NCI-H1436 (cell line): ENCODE measurements at regions not wholly inside any gene's neighbourhood (a gene's known extent, or its start where the extent isn't known, plus 50 kb on each side); places are given as distances from the start of the nearest gene placed in this dataset.
"Not testable (repeated sequence)": the region's sequence is repeated elsewhere in the genome, so short reads cannot be mapped to it uniquely, and the experiment has no call there.

Experiments used
- DNase-seq: peaks from one replicate; lab custom pipeline; 2025; lab: John Stamatoyannopoulos, UW

DNA sequence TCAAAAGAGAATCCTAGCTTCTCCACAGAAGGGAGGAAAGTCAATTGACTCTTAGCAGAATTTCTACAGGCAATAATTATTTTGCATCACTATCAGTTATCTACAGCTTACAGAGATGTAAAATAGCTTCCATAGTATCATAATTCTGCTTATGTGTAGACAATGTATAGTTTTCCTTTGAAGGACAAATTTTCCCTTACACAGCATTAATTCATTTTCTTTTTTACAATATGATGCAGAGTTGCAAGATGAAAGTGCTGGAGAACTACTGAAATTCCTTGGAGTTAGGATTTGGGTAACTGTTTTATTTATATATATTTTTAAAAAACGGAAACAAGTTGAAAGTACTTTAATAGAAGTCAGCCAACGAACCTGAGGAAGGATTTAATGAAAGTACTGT, 111.0 kb upstream of the CPHXL start:
- DNase-seq: no peak

DNA sequence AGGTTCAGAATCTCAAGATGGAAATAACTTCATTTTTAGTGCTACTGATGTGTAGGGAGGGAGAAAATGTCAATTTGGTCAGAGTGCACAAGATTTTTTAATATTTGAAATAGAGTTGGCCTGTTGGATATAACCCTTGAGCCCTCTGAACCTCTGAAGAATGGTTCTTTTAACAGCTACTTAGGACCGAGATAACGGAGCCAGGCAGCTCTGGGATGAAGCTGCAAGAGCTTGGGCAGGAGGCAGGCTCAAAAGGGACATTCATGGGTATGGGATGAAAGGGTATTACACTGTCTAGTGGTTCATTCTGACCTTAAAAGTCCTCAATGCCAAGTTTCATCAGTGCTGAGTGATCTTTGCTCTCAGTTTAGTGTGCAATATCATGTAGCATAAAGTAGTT, 111.4 kb upstream of the CPHXL start:
- DNase-seq: no peak

DNA sequence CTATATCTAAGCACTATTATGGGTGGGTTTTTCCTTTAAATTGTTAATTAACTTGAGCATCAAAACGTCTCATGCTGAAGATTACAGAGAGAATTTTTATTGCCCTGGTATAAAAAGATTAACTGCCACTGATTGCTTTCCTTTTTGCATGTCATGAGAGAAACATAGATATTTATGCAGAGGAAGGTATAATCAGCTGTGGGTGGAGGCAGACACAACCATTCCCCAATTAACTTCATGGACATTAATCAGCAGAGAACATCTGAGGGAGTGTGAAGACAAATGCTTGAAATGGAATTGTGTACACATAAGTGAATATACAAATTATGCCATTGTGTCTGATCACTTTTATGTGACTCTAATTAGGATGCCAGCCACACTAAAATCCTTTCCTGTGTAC, 115.2 kb upstream of the CPHXL start:
- no peak for DNase-seq

DNA sequence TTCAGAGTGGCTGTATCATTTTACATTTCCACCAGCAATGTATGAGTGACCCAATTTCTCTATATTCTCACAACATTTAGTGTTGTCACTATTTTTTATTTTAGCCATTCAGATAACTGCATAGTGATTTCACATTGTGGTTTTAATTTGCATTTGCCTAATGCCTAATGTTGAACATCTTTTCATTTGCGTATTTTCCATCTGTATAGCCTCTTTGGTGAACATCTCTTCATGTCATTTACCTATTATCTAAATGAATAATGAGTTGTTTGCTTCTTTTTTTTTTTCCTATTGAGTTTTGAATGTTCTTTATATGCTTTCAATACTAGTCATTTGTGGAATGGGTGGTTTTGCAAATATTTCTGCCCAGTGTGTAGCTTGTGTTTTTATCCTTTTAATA, 120.9 kb upstream of the CPHXL start:
- no peak for DNase-seq

DNA sequence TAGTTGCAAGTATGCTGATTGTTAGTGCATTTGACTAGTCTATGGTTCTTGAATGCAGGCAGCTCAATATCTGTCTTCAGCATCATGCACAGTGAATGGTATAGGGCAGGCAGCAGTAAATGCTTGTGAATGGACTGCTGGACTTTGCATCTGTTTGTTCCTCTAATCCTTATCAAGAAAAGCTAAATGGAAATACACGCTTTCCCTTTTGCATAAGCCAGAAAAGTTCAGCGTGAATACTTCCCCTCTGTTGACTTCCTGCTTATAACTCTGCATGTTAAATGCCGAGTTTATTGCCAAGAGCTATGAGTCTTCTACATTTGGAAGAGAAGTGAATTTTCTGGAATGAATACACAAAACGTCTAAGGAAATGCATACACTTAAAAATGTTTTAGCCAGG, 127.9 kb upstream of the CPHXL start:
- no peak for DNase-seq

DNA sequence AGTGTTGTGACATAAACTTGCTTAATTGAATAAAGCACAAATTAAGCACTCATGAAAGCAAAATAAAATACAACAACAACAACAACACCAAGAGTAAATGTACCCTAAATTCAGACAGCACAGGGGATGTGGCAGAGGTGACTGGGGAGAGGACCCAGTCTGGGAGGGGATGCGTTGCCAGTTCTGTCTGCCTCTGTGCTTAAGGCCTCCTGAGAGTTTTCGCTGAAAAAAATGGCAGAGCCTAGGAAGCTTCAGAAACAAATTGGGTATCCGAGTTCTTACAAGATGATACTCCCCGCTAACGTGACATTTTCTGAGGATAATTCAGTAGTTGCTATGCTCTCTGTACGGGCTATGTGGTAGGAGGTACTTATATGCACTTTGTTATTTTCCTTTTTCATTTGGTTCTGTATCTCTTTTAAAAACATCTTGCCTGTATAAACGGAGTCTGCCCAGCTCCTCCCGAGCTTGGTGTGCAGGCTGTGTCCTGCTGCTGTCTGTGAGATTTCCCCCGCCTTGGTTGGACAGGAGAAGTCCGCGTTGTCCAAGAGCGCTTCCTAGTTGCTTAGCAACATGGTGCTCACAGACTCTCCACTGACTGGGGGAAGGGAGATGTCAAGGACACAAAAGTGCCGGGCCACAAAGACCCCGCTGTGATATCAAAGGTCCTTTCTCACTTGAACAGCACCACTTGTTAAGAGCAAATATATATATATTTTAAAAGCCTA, 134.2 kb upstream of the CPHXL start:
- DNase-seq: no peak

DNA sequence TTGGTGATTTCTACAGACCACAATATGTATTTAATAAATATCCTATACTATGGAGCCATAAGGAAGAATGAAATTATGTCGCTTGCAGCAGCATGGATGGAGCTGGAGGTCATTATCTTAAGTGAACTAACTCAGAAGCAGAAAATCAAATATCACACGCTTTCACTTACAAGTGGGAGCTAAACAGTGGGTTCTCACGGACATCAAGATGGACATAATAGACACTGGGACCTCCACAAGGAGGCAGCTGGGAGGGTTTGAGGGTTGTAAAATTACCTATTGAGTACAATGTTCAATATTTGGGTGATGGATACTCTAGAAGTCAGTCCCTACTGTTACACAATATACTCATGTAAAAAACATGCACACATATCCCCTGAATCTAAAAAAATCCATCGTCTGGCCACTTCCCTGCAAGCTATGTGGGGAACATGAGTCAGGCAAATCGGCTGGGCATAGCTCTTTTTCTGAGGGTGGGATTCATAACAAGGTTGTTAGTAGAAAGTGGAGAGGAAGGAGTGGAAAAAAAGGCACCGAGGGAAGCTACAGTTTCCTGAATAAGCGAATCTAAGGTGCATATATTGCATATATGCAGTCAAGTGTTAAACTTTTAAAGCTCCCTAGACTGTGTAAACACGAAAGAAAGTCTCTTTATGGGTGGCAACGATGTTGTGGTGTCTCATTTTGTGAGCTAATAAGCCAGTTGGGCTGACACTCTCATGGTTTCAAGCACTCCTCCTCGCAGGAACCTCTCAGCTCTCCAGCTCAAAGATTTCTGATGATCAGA, 135.2 kb upstream of the CPHXL start:
- no peak for DNase-seq

DNA sequence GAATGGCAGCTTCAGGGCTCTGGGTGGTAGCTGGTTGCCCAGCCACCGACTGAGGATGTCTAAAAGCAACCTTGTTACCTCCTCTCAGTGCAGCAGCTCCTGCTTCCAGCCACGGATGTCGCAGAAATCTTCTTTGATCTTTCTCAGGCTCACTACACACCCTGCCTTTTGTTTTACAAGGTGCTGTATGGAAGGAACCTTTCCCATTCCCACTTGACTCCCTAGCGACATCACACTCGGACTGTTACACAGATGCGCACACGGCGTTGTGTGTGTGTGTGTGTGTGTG, 135.8 kb upstream of the CPHXL start:
- no peak for DNase-seq

DNA sequence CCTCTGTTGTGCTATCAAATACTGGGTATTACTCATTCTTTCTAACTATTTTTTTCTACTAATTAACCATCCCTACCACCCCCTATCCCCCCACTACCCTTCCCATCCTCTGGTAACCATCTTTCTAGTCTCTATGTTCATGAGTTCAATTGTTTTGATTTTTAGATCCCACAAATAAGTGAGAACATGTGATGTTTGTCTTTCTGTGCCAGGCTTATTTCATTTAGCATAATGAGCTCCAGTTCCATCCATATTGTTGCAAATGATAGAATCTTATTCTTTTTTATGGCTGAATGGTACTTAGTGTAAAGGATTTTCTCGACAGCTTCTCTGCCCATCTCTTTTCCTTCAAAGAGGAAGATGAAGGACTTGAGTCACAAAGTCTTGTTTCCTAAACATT, 138.0 kb upstream of the CPHXL start:
- DNase-seq: no peak

DNA sequence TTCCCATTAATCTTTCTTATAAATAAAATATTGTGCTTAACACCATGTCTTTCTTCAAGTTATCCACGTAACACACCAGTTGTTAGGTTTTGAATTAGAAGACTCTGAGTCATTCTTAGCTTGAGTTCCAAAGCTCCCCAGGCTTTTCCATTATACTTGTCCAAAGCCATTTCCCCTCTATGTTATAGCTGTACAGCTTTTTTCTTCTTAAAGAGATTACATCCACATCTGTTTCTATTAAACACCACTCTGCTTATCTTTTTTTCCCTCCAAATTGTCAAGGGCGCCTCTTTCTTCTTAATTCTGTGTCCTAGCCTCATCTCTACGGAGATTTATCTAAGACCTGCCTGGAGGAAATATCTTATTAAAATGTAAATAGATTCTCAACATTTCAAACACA, 139.4 kb upstream of the CPHXL start:
- DNase-seq: no peak

DNA sequence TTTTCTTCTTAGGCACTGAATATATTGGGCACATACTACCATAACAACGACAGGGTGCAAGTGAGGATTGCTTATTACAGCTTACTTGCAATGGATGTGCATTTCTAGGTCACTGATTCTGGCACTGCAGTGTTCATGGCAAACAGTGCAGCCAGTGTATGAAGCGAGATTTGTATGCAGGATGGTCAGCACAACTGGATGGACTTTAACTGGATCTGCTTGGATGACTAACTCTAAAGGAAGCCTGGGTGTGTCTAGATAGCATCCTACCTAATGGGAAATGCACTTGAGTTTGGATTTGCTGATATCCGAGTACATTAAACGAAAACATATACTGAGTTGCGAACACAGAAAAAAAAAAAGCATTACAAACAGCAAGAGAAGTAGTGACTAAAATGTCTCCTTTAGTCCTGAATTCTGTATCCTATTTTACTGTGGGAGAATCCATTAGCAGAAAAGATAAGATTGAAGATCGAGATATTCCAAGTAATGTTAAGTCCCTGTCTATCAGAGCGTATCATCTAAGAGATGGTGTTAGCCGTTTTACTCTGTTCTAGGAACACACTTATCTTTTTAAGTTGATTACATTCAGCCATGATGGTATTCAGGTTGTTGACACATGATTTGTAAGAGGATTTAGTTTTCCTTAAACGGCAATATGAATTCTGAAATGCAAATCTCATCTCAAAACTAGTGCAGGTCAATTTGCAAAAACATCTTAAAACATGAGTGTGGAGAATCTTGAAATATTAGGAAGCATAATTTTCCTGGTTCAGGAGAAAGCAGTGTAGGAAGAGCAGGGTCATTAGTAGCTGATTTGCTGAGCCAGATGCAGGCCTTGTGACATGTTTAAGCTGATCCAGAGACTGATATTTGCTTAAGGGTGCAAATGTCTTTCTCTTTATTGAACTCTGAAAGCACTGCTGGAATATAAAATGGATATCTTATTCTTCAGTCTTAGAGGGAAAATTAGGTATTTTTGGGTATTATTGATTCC, 142.6 kb upstream of the CPHXL start:
- DNase-seq: no peak

DNA sequence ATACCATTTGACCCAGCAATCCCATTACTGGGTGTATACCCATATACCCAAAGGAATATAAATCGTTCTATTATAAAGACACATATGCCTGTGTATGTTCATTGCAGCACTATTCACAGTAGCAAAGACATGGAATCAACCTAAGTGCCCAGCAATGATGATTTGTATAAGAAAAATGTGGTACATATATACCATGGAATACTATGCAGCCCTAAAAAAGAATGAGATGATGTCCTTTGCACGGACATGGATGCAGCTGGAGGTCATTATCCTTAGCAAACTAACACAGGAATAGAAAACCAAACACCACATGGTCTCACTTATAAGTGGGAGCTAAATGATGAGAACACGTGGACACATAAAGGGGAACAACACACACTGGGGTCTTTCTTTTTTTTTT, 155.0 kb upstream of the CPHXL start:
- not testable (repeated sequence) for DNase-seq

DNA sequence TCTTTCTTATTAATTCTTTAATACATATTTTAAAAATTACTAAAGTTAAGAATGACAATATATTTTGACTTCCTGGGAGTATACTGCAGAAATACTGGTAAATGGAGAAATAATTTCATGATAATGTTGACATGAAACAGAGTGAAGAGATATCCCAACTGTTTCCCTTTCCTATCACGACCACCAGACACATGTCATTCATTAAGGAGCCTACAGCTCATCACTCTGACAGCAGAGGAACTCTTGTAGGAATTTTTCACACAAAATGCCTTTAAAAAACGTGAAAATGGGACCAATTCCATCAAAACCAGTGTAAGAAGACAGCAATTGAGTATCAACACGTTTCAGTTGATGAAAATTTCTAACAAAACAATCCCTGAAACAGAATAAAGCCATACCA, 172.9 kb upstream of the CPHXL start:
- no peak for DNase-seq

DNA sequence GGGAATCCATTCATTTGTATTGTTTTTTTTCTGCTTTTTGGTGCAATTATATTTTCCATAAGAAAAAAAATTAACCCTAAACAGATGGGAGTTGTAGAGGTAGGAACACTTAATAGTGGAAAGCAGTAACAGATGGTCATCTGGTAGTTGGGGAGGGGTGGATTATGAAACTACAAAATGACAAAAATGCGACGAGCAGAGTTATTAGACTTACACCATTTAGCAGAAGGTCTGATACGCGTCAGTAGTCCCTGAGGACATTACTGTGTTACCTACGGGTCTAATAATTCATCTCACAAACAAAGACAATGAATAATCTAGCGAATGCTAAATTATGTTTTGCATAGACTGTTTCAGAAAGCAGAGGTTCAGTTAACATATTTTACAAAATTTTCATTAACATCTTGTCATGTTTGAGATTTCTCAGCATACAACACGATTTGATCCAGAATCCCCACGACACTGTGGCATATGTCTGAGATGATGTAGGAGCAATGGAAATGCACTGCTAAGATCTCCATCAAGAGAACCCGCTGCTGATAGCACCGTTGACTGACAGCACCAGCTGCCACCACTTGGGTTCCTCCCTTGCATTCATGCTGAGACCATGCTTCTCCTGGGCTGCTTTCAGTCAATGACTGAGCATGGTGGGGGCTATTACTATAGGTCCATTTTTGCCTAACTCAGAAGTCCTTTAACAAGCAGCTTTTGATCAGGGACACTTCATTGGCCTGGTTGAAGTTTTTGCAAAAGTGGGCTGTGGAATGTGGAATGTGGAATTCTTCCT, 182.2 kb upstream of the CPHXL start:
- no peak for DNase-seq

DNA sequence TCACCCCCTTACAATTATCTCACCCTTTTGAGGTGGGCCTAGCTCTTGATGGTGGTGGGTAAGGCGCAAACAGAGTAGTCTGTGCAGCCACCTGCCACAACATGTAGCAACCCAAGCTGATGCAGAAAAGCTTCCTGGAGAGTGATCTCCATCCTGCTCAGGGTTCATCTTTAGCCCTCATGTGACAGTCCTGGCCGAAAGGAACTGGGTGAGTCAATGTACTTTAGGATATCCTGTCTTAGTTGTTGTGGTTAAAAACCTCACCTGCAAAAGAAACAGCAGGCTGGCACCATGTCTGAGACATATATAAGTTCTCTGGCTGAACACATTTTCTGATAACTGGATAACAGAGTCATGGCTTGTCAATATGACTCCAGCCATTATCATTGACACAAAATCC, 183.5 kb upstream of the CPHXL start:
- DNase-seq: no peak

DNA sequence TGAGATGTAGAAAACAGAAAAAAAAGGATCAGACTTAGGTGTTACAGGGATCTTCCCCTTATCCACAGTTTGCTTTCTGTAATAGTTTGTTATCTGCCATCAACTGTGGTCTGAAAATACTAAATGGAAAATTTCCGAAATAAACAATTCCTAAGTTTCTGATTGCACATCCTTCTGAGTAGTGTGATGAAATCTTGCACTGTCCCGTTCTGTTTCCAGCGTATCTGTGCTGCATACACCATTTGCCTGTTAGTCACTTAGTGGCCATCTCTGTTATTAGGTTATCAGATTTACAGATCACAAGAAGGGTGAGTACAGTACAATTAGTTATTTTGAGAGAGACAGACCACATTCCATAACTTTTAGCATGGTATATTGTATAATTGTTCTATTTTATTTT, 185.6 kb upstream of the CPHXL start:
- no peak for DNase-seq

DNA sequence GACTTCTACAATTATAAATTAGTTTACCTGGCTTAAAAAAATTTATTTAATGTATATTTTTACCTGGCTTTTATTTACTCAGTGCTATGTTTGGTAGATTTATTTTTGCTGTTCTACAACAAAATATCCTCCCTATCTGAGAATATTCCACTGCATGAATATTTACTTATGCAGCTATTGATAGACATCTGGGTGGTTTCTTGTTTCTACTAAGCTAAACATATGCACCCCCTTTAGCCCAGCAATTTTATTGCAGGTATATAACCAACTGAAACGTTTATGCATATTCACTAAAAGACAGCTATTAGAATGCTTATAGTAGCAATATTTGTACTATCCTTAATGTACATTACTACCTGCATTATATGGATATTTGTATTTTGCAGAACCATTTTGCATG, 187.7 kb upstream of the CPHXL start:
- no peak for DNase-seq

DNA sequence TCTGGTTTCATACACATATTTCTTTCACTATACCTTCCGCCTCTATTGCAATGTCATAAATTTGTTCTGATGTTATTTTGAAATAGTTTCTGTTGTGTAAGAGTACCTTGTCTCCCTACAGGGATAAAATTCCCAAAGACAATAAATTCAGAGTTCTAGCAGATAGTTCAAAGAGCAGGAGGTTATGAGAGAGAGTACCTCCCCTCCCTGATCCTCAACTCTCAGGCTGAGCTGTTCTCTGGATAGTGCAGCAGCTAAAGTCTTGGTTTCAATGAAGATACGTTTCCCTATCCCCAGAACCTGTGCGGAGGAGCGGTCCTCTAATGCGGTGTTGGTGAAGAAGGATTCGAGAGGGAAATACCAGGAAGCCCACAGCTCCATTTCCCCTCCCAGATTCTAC, 190.2 kb upstream of the CPHXL start:
- DNase-seq: no peak

DNA sequence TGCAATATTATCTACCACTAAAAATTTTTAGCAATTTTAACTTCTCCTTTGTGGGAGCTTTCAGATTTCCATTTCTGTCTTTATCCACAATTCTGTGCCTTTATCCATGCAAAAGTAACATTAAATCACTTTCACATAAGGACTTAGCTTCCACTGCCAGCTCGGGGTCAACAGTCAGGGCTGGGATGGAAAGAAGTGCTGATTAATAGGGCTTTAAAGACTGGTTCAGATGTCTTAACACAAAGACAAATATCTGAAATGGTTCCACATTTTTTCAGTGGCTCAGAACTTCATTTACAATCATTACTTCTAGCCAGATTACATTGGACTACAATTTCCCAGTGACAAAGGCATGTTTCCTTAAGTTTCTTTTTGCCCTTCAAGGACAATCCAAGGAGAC, 191.8 kb upstream of the CPHXL start:
- no peak for DNase-seq

DNA sequence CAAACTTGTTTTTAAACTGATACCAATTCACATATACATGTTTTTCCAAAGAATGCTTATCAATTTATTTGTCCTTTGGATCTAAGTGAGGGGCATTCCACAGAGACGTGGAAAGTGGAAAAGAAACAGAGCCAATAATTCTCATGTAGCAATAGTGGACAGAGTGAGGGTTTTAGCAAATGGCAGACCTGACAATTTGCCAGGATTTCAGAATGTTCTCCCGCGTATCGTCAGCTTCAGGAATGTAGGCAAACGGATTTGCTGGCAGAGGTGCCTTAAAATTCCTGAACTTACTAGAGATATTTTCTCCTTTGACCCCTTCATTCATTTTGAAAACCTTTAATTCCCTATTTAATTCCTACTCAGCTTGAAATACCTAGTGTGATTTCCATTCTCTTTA, 193.4 kb upstream of the CPHXL start:
- DNase-seq: no peak

DNA sequence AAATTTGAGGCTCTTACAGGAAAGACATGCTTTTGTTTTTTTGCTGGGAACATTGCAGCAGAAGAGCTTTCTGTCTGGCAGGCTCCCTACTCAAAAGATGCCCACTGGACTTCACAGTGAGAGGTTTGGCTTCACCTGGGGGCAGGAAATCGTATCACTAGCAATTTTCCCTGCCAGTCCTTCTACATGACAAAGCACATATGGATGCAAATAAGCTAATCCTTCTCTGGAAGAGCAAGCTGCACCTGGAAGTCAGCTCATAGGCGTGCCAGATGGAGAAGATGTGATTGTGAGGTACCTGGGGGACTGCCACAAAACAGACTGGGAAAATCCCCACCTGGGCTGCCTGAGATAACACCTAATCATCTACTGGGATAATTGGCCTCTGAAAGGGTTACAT, 195.0 kb upstream of the CPHXL start:
- no peak for DNase-seq

DNA sequence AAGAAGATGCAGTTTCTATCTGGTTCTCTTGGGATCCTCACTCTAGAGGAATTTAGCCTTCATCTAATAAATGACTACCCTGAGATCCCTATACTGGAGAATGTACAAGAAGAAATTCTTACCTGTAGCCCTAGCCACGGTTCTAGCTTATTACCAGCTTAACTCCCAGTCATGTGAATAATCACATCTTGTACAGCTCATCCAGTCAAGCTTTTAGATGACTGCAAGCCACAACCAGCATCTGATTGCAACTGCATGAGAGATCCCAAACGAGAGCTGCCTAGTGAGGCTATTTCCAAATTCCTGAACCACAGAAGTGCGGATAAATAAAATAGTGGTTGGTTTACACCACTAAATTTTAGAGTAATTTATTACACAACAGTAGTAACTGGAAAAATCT, 196.0 kb upstream of the CPHXL start:
- DNase-seq: no peak
